ENCODE measurements at regions not wholly inside any gene's neighbourhood (a gene's known extent, or its start where the extent isn't known, plus 50 kb on each side); places are given as distances from the start of the nearest gene placed in this dataset.
A peak's percentile ranks its signal among the peaks of the same experiment; 100 is the strongest.
"Not testable (repeated sequence)": the region's sequence is repeated elsewhere in the genome, so short reads cannot be mapped to it uniquely, and the experiment has no call there.

- FAIRE-seq; H3K36me3 ChIP-seq; ATAC-seq; H3K4me3 ChIP-seq; H3K4me1 ChIP-seq; H3K27ac ChIP-seq; H3K27me3 ChIP-seq; H3K9me3 ChIP-seq; intact Hi-C loops (cut with DNase I): not testable (repeated sequence)
- WGBS, 2 donors = 39 to 50% methylated on average over 8 of the region's 8 CpGs
- peak in 1 of 6 donors; percentile 43 for DNase-seq
These were observed 648.3 kb upstream of the TPTE start for GRCh38 chr21:9873096-9873495.

GRCh38 chr21:9874136-9874535, 647.2 kb upstream of the TPTE start:
- ATAC-seq; H3K36me3 ChIP-seq; H3K9me3 ChIP-seq; DNase-seq; H3K27me3 ChIP-seq; H3K27ac ChIP-seq; H3K4me1 ChIP-seq; intact Hi-C loops (cut with DNase I); FAIRE-seq; H3K4me3 ChIP-seq: not testable (repeated sequence)
- WGBS, 2 donors = 31 to 43% methylated on average over 5 of the region's 5 CpGs

- intact Hi-C loops (cut with DNase I); H3K27me3 ChIP-seq; ATAC-seq; FAIRE-seq; H3K36me3 ChIP-seq; H3K4me1 ChIP-seq; H3K9me3 ChIP-seq; H3K4me3 ChIP-seq; H3K27ac ChIP-seq: not testable (repeated sequence)
- 43 to 49% methylated on average over 4 of the region's 4 CpGs for WGBS, 2 donors
- peak in 1 of 6 donors; percentile 39 for DNase-seq
These were observed 640.0 kb upstream of the TPTE start for GRCh38 chr21:9881430-9881829.

DNA sequence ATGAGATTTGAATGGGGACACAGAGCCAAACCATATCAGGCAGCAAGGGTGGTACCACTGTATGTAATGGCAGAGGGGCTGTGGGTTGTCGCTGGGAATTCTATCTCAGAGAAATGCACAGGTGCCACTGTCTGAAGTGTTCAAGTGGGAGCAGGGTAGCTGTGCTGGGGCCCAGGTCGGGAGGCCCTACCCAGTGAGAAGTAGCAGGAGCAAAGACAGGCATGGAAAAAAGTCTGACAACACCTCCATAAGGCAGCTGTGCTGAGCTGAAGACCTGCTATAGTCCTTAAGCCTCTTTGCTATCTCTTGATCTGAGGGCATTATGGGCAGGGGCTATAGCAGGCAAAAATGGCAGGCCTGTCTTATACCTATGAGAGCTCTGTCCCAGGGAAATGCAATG, 638.3 kb upstream of the TPTE start:
- intact Hi-C loops (cut with DNase I); H3K36me3 ChIP-seq; H3K27me3 ChIP-seq; ATAC-seq; H3K4me3 ChIP-seq; FAIRE-seq; H3K4me1 ChIP-seq; H3K27ac ChIP-seq; H3K9me3 ChIP-seq: not testable (repeated sequence)
- WGBS, 2 donors = 11 to 16% methylated on average over 2 of the region's 2 CpGs
- DNase-seq = peak in 1 of 6 donors; percentile 41

- H3K36me3 ChIP-seq; H3K9me3 ChIP-seq; DNase-seq; intact Hi-C loops (cut with DNase I); H3K27ac ChIP-seq; H3K4me3 ChIP-seq; H3K27me3 ChIP-seq; H3K4me1 ChIP-seq; FAIRE-seq; ATAC-seq: not testable (repeated sequence)
- WGBS, 2 donors = 33 to 35% methylated on average over 2 of the region's 2 CpGs
These were observed 637.7 kb upstream of the TPTE start for GRCh38 chr21:9883571-9884282.

DNA sequence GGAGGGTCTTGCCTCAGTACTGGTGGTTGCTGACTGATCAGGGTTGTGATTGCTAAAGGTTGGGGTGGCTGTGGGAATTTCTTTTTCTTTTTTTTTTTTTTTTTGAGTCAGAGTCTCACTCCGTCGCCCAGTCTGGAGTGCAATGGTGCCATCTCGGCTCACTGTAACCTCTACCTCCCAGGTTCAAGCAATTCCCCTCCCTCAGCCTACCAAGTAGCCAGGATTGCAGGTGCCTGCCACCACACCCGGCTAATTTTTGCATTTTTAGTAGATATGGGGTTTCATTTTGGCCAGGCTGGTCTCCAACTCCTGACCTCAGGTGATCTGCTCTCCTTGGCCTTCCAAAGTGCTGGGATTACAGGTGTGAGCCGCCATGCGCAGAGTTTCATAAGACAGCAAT, 632.9 kb upstream of the TPTE start:
- FAIRE-seq; H3K27me3 ChIP-seq; intact Hi-C loops (cut with DNase I); H3K4me3 ChIP-seq; ATAC-seq; H3K36me3 ChIP-seq; DNase-seq; H3K27ac ChIP-seq; H3K9me3 ChIP-seq; H3K4me1 ChIP-seq: not testable (repeated sequence)
- WGBS, 2 donors = 37 to 41% methylated on average over 6 of the region's 6 CpGs

DNA sequence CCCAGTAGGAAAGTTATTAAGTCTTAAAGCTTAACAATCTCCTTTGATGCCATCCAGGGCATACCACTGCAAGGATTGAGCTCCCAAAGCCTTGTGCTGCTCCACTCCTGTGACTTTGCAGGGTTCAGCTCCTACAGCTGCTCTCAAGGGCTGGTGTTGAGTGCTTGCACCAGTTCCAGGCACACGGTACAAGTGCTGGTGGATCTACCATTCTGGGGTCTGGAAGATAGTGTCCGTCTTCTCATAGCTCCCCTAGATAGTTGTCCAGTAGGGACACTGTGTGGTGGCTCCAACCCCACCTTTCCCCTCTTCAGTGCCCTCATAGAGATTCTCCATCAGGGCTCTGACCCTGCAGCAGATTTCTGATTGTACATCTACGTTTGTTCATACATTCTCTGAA, 617.8 kb upstream of the TPTE start:
- FAIRE-seq; H3K4me1 ChIP-seq; H3K36me3 ChIP-seq; H3K27me3 ChIP-seq; ATAC-seq; H3K27ac ChIP-seq; intact Hi-C loops (cut with DNase I); DNase-seq; H3K4me3 ChIP-seq; H3K9me3 ChIP-seq: not testable (repeated sequence)
- 32 to 42% methylated on average over 3 of the region's 3 CpGs for WGBS, 2 donors

GRCh38 chr21:9914135-9914534, 607.2 kb upstream of the TPTE start:
- H3K27ac ChIP-seq; H3K4me1 ChIP-seq; intact Hi-C loops (cut with DNase I); DNase-seq; H3K4me3 ChIP-seq; H3K27me3 ChIP-seq; ATAC-seq; H3K36me3 ChIP-seq; FAIRE-seq; H3K9me3 ChIP-seq: not testable (repeated sequence)
- 27 to 28% methylated on average over 5 of the region's 5 CpGs for WGBS, 2 donors

- H3K36me3 ChIP-seq; H3K27me3 ChIP-seq; H3K4me1 ChIP-seq; FAIRE-seq; ATAC-seq; H3K4me3 ChIP-seq; H3K9me3 ChIP-seq; H3K27ac ChIP-seq; intact Hi-C loops (cut with DNase I); DNase-seq: not testable (repeated sequence)
- 9 to 13% methylated on average over 1 of the region's 1 CpG for WGBS, 2 donors
These were observed 601.9 kb upstream of the TPTE start for GRCh38 chr21:9919446-9919845.

DNA sequence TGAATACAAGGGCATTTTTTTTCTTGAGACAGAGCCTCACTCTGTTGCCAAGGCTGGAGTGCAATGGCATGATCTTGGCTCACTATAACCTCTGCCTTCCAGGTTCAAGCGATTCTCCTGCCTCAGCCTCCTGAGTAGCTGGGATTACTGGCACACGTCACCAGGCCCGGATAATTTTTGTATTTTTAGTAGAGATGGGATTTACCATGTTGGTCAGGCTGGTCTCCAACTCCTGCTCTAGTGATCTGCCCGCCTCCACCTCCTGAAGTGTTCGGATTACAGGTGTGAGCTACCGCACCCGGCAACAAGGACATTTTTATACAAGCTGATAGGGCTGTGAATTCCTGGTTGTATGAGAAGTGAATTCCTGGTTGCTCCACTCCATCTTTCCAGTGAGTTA, 577.7 kb upstream of the TPTE start:
- DNase-seq; H3K27me3 ChIP-seq; H3K36me3 ChIP-seq; H3K4me1 ChIP-seq; intact Hi-C loops (cut with DNase I); ATAC-seq; H3K9me3 ChIP-seq; FAIRE-seq; H3K27ac ChIP-seq; H3K4me3 ChIP-seq: not testable (repeated sequence)
- WGBS, 2 donors = 50 to 52% methylated on average over 7 of the region's 7 CpGs

GRCh38 chr21:9946057-9946456, 575.3 kb upstream of the TPTE start:
- H3K27ac ChIP-seq; intact Hi-C loops (cut with DNase I); H3K9me3 ChIP-seq; H3K4me1 ChIP-seq; H3K36me3 ChIP-seq; H3K27me3 ChIP-seq; H3K4me3 ChIP-seq; FAIRE-seq; ATAC-seq; DNase-seq: not testable (repeated sequence)
- WGBS, 2 donors = 10% methylated on average over 1 of the region's 1 CpG

DNA sequence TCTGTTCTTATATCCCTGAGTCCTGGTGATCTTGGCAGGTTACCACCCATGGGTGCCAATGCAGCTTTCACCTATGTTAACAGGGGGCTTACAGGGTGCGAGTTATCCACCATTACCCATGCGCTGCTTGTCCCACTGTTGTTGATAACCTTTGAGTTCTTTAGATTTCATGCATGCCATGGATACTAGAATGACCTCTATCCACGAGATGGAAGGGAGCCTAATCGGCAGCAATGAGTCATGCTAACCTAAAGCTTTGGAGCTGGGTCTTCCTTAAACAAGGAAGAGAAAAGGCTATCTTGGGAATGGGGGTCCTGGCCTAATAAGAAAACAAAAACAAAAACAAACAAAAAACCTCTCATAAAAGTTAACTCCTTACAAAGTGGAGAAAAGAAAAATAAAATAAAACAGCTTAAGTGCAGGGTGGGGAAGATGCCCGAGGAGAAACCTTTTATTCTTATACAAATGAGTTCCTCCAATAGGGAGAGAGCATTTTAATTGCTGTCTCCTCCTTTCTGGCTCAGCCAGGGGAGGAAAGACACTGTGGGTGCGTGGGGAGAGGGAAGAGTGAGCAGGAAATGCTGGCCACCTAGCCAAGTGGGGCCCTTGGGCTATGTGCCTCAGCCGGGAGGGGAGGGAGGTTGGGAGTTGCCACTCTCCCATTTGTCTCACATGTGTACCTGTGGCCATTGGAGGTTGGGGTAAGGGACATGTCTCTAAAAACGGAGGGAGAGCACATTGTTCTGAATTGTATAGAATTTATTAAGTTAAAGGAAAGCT, 571.7 kb upstream of the TPTE start:
- H3K4me1 ChIP-seq; H3K36me3 ChIP-seq; H3K9me3 ChIP-seq; H3K27me3 ChIP-seq; intact Hi-C loops (cut with DNase I); DNase-seq; H3K27ac ChIP-seq; FAIRE-seq; ATAC-seq; H3K4me3 ChIP-seq: not testable (repeated sequence)
- 35 to 41% methylated on average over 8 of the region's 8 CpGs for WGBS, 2 donors
